GM23338 (cell line): ENCODE measurements at regions not wholly inside any gene's neighbourhood (a gene's known extent, or its start where the extent isn't known, plus 50 kb on each side); places are given as distances from the start of the nearest gene placed in this dataset.
A peak's percentile ranks its signal among the peaks of the same experiment; 100 is the strongest.

Source experiments
- ATAC-seq: fragments of 200-7000 bp; cut with Tn5 transposase; 3 replicates; pipeline ENCODE4 v1.9.1; 2020
- DNase-seq: peaks from one replicate; pipeline ENCODE4 v3.0.0-alpha.2; 2015; ENCODE audit warnings: low spot score
- H2AFZ ChIP-seq: fragments of 200-600 bp; sonication (generic); 2 replicates; pipeline ENCODE4 v1.8.0; 2016; ENCODE audit warnings: antibody characterized with exemption, mild to moderate bottlenecking, moderate library complexity
- H3F3A ChIP-seq: fragments of 200-600 bp; sonication (generic); replicated peaks from 2 replicates; pipeline ENCODE4 v1.8.0; 2017; ENCODE audit warnings: antibody characterized with exemption, mixed run types, low read depth
- H3K27ac ChIP-seq: fragments of 200-600 bp; sonication (generic); 2 replicates; pipeline ENCODE4 v1.6.1; 2016; ENCODE audit warnings: low read depth
- H3K27me3 ChIP-seq: fragments of 200-600 bp; sonication (generic); 2 replicates; pipeline ENCODE4 v1.8.0; 2016; ENCODE audit warnings: mild to moderate bottlenecking, mixed run types, moderate library complexity; ENCODE audit not compliant: insufficient read depth
- H3K36me3 ChIP-seq: fragments of 200-600 bp; sonication (generic); 2 replicates; pipeline ENCODE4 v1.8.0; 2016; ENCODE audit warnings: mild to moderate bottlenecking; ENCODE audit not compliant: insufficient read depth
- H3K4me1 ChIP-seq: fragments of 200-600 bp; sonication (generic); 2 replicates; pipeline ENCODE4 v1.8.0; 2016; ENCODE audit warnings: mild to moderate bottlenecking, moderate library complexity; ENCODE audit not compliant: insufficient read depth
- H3K4me2 ChIP-seq: fragments of 200-600 bp; sonication (generic); 2 replicates; pipeline ENCODE4 v1.7.1; 2017; ENCODE audit warnings: mixed run types
- H3K4me3 ChIP-seq: fragments of 200-600 bp; sonication (generic); 2 replicates; pipeline ENCODE4 v1.6.1; 2016; ENCODE audit warnings: mixed run types
- H3K79me2 ChIP-seq: fragments of 200-600 bp; sonication (generic); replicated peaks from 2 replicates; pipeline ENCODE4 v1.8.0; 2017; ENCODE audit warnings: mild to moderate bottlenecking; ENCODE audit not compliant: insufficient read depth
- H3K9me2 ChIP-seq: fragments of 200-600 bp; sonication (generic); 2 replicates; pipeline ENCODE4 v1.8.0; 2017; ENCODE audit not compliant: insufficient read depth
- H4K20me1 ChIP-seq: fragments of 200-600 bp; sonication (generic); replicated peaks from 2 replicates; pipeline ENCODE4 v1.8.0; 2017; ENCODE audit warnings: mild to moderate bottlenecking; ENCODE audit not compliant: insufficient read depth
- H3K27ac Mint-ChIP-seq: 2 replicates; pipeline ENCODE4 v1.8.0; 2020; ENCODE audit warnings: inconsistent platforms, mild to moderate bottlenecking, moderate library complexity, mixed read lengths
- H3K27me3 Mint-ChIP-seq: 3 replicates; pipeline ENCODE4 v1.8.0; 2022; ENCODE audit warnings: low read depth, mild to moderate bottlenecking, moderate library complexity, mixed read lengths, inconsistent platforms; ENCODE audit not compliant: insufficient read depth, poor library complexity
- H3K36me3 Mint-ChIP-seq: 3 replicates; pipeline ENCODE4 v1.8.0; 2021; ENCODE audit warnings: low read depth, mild to moderate bottlenecking, inconsistent platforms, moderate library complexity, mixed read lengths
- H3K4me1 Mint-ChIP-seq: 3 replicates; pipeline ENCODE4 v1.8.0; 2020; ENCODE audit warnings: mild to moderate bottlenecking, inconsistent platforms, mixed read lengths
- H3K4me3 Mint-ChIP-seq: 3 replicates; pipeline ENCODE4 v1.8.0; 2021; ENCODE audit warnings: moderate library complexity, mild to moderate bottlenecking, inconsistent platforms, mixed read lengths
- H3K9me3 Mint-ChIP-seq: 3 replicates; pipeline ENCODE4 v1.8.0; 2020; ENCODE audit warnings: moderate library complexity, mild to moderate bottlenecking, inconsistent platforms, mixed read lengths
- CREB1 ChIP-seq: fragments of 250-450 bp; sonication (Bioruptor Pico); IDR thresholded peaks from 2 replicates; pipeline ENCODE4 v1.5.0; 2020; ENCODE audit warnings: low read depth, mild to moderate bottlenecking, moderate library complexity
- CTCF ChIP-seq, 2 experiments: fragments of 200-600 bp in 1 of 2; sonication (generic) in 1 of 2; conservative IDR thresholded peaks; 2 replicates each; pipeline versions ENCODE4 v1.5.1 to v1.6.1; 2016 to 2017; ENCODE audit warnings: antibody characterized with exemption in 2 of 2, low read depth in 2 of 2, mild to moderate bottlenecking in 2 of 2, moderate library complexity in 1 of 2
- EZH2 ChIP-seq: fragments of 200-600 bp; sonication (generic); IDR thresholded peaks from one replicate; pipeline ENCODE4 v1.8.0; 2017; ENCODE audit warnings: antibody characterized with exemption, mild to moderate bottlenecking, low read depth; ENCODE audit not compliant: unreplicated experiment
- EZH2phosphoT487 ChIP-seq: fragments of 200-600 bp; sonication (generic); IDR thresholded peaks from one replicate; pipeline ENCODE4 v1.8.1; 2018; ENCODE audit warnings: antibody characterized with exemption; ENCODE audit not compliant: unreplicated experiment
- JUNB ChIP-seq: IDR thresholded peaks from one replicate; pipeline ENCODE4 v1.6.1; 2016; ENCODE audit warnings: antibody characterized with exemption; ENCODE audit not compliant: unreplicated experiment
- NANOG ChIP-seq: IDR thresholded peaks from 2 replicates; pipeline ENCODE4 v1.6.1; 2016; ENCODE audit warnings: antibody characterized with exemption, borderline replicate concordance
- POLR2AphosphoS5 ChIP-seq: IDR thresholded peaks from 2 replicates; pipeline ENCODE4 v1.6.1; 2016; ENCODE audit warnings: antibody characterized with exemption, low read depth
- STAT1 ChIP-seq: IDR thresholded peaks from one replicate; pipeline ENCODE4 v1.6.1; 2016; ENCODE audit warnings: antibody characterized with exemption; ENCODE audit not compliant: unreplicated experiment
- ZNF114 ChIP-seq: fragments of 250-450 bp; sonication (Bioruptor Pico); IDR thresholded peaks from 2 replicates; pipeline ENCODE4 v1.5.0; 2020; ENCODE audit warnings: mild to moderate bottlenecking, moderate library complexity
- ZNF331 ChIP-seq: fragments of 250-450 bp; sonication (Bioruptor Pico); IDR thresholded peaks from 2 replicates; pipeline ENCODE4 v1.5.0; 2020; ENCODE audit warnings: low read depth, mild to moderate bottlenecking, moderate library complexity
- ZNF462 ChIP-seq: fragments of 250-450 bp; sonication (Bioruptor Pico); IDR thresholded peaks from 2 replicates; pipeline ENCODE4 v1.5.0; 2020; ENCODE audit warnings: mild to moderate bottlenecking, moderate library complexity
- TF ChIP-seq, protein P1 (sequence below): IDR thresholded peaks from one replicate; pipeline ENCODE4 v1.6.1; 2018; ENCODE audit warnings: antibody characterized with exemption; ENCODE audit not compliant: unreplicated experiment
- TF ChIP-seq, protein P2 (sequence below): IDR thresholded peaks from 2 replicates; pipeline ENCODE4 v1.6.1; 2016; ENCODE audit warnings: antibody characterized with exemption

DNA sequence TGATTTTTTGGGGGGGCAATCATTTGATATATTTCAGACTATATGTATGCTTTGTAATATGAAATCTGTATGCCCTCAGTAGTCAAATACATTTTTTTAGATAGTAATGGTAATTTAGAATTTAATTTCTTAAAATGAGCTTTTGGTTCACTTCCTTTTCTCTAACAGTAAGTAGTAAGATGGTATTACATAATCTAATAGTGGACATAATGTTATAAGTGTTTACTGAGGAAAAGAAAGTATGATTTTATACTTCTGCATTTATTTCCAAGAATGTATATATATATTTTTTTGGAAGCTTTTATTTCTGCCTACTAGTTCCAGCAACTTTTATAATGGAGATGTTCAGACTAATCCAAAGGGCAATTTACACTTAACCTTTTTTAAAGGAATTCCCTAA is 1450.7 kb upstream of the TENM3 start:
- Histone ChIP-seq H3K9me2 (no peaks in the 10 kb centered on the region), H4K20me1 (no peaks in the 10 kb centered on the region), H2AFZ (no peak overlapping the region), H3K36me3 (no peaks in the 10 kb centered on the region), H3K27ac (no peak overlapping the region), H3K79me2 (no peaks in the 10 kb centered on the region), H3K4me2 (peak overlapping the region; percentile 61), H3K27me3 (no peaks in the 10 kb centered on the region), H3K4me3 (no peak overlapping the region), H3F3A (no peaks in the 10 kb centered on the region), H3K4me1 (peaks cover 13% of the 10 kb centered on the region)
- Mint-ChIP-seq H3K4me3 (no peak overlapping the region), H3K27me3 (peaks cover 2% of the 10 kb centered on the region), H3K27ac (peak overlapping the region; percentile 81; the same call in 1 of the 2 replicates), H3K4me1 (peaks cover 38% of the 10 kb centered on the region), H3K36me3 (no peaks in the 10 kb centered on the region; the same call in 2 of the 3 replicates), H3K9me3 (no peaks in the 10 kb centered on the region)
- ATAC-seq (no peak), DNase-seq (no peak)
- TF ChIP-seq ZNF462 (no peak), EZH2phosphoT487 (no peak), JUNB (no peak), ZNF114 (CRISPR knock-in tag) (no peak), STAT1 (no peak), CREB1 (CRISPR knock-in tag) (no peak), NANOG (no peak), EZH2 (no peak), ZNF331 (CRISPR knock-in tag) (no peak), POLR2AphosphoS5 (no peak), CTCF (conservative IDR thresholded peaks at IDR 0.05; ENCODE audit: low read depth in 2 of 2) (no peak)
- TF ChIP-seq, protein P1, sequence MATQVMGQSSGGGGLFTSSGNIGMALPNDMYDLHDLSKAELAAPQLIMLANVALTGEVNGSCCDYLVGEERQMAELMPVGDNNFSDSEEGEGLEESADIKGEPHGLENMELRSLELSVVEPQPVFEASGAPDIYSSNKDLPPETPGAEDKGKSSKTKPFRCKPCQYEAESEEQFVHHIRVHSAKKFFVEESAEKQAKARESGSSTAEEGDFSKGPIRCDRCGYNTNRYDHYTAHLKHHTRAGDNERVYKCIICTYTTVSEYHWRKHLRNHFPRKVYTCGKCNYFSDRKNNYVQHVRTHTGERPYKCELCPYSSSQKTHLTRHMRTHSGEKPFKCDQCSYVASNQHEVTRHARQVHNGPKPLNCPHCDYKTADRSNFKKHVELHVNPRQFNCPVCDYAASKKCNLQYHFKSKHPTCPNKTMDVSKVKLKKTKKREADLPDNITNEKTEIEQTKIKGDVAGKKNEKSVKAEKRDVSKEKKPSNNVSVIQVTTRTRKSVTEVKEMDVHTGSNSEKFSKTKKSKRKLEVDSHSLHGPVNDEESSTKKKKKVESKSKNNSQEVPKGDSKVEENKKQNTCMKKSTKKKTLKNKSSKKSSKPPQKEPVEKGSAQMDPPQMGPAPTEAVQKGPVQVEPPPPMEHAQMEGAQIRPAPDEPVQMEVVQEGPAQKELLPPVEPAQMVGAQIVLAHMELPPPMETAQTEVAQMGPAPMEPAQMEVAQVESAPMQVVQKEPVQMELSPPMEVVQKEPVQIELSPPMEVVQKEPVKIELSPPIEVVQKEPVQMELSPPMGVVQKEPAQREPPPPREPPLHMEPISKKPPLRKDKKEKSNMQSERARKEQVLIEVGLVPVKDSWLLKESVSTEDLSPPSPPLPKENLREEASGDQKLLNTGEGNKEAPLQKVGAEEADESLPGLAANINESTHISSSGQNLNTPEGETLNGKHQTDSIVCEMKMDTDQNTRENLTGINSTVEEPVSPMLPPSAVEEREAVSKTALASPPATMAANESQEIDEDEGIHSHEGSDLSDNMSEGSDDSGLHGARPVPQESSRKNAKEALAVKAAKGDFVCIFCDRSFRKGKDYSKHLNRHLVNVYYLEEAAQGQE = no peak
- TF ChIP-seq, protein P2, sequence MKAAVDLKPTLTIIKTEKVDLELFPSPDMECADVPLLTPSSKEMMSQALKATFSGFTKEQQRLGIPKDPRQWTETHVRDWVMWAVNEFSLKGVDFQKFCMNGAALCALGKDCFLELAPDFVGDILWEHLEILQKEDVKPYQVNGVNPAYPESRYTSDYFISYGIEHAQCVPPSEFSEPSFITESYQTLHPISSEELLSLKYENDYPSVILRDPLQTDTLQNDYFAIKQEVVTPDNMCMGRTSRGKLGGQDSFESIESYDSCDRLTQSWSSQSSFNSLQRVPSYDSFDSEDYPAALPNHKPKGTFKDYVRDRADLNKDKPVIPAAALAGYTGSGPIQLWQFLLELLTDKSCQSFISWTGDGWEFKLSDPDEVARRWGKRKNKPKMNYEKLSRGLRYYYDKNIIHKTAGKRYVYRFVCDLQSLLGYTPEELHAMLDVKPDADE = no peak
